ENCODE measurements at regions not wholly inside any gene's neighbourhood (a gene's known extent, or its start where the extent isn't known, plus 50 kb on each side); places are given as distances from the start of the nearest gene placed in this dataset.

GRCh38 chr5:91848453-91848852, 465.3 kb upstream of the ARRDC3 start:
- no peak overlapping the region for H4K8ac ChIP-seq (ENCODE audit: low read length)
- H3K27ac ChIP-seq (ENCODE audit: low read length, poor library complexity, severe bottlenecking) = peak overlapping the region; percentile 39
- H2AFZ ChIP-seq (ENCODE audit: low read depth, low read length) = no peak overlapping the region
- H3K4me2 ChIP-seq (ENCODE audit: low read length, poor library complexity, severe bottlenecking) = no peak overlapping the region
- no peak overlapping the region for H3K14ac ChIP-seq (ENCODE audit: low read length in 2 of 2)
- H3K36me3 ChIP-seq (ENCODE audit: control insufficient read depth in 1 of 2, insufficient read depth in 2 of 2, low read depth in 1 of 2, low read length in 2 of 2) = no peaks in the 10 kb centered on the region
- no peak overlapping the region for H3K9ac ChIP-seq (ENCODE audit: low read length)
- H3K23ac ChIP-seq (ENCODE audit: low read length in 2 of 2) = no peak overlapping the region
- H3K4ac ChIP-seq (ENCODE audit: low read depth in 1 of 2, low read length in 2 of 2) = no peak overlapping the region
- no peaks in the 10 kb centered on the region for H3K27me3 ChIP-seq (ENCODE audit: control insufficient read depth in 1 of 2, insufficient read depth in 1 of 2, low read length in 2 of 2)
- H2BK15ac ChIP-seq (ENCODE audit: low read depth, poor library complexity, severe bottlenecking) = no peak overlapping the region
- H4K91ac ChIP-seq (ENCODE audit: low read length) = no peak overlapping the region
- no peaks in the 10 kb centered on the region for H3K9me3 ChIP-seq (ENCODE audit: control insufficient read depth, low read length)
- H2BK120ac ChIP-seq (ENCODE audit: low read depth, low read length) = no peak overlapping the region
- no peak overlapping the region for H2BK5ac ChIP-seq (ENCODE audit: low read depth, low read length, poor library complexity, severe bottlenecking)
- peaks cover 1% of the 10 kb centered on the region for H3K4me1 ChIP-seq (ENCODE audit: control insufficient read depth, insufficient read depth, low read depth, low read length)
- H2BK12ac ChIP-seq (ENCODE audit: low read length in 2 of 2) = no peak overlapping the region
- H2AK5ac ChIP-seq (ENCODE audit: low read length, severe bottlenecking) = no peak overlapping the region
- H3K79me1 ChIP-seq (replicated peaks; ENCODE audit: low read length, poor library complexity, severe bottlenecking) = no peaks in the 10 kb centered on the region
- H3K18ac ChIP-seq (ENCODE audit: low read depth in 1 of 2, low read length in 2 of 2) = no peak overlapping the region
- no peak overlapping the region for H3K4me3 ChIP-seq (ENCODE audit: insufficient read depth in 1 of 2, low read depth in 1 of 2, low read length in 2 of 2)
- DNase-seq = peak; percentile 95
- WGBS = 6% methylated on average over 3 of the region's 3 CpGs

GRCh38 chr5:91841423-91841822, 458.3 kb upstream of the ARRDC3 start:
- Histone ChIP-seq H3K36me3 (ENCODE audit: control insufficient read depth in 1 of 2, insufficient read depth in 2 of 2, low read depth in 1 of 2, low read length in 2 of 2) (no peaks in the 10 kb centered on the region), H3K4ac (ENCODE audit: low read depth in 1 of 2, low read length in 2 of 2) (no peak overlapping the region), H3K4me2 (ENCODE audit: low read length, poor library complexity, severe bottlenecking) (no peak overlapping the region), H3K14ac (ENCODE audit: low read length in 2 of 2) (no peak overlapping the region), H2AK5ac (ENCODE audit: low read length, severe bottlenecking) (no peak overlapping the region), H3K9ac (ENCODE audit: low read length) (no peak overlapping the region), H2BK15ac (ENCODE audit: low read depth, poor library complexity, severe bottlenecking) (no peak overlapping the region), H2BK120ac (ENCODE audit: low read depth, low read length) (no peak overlapping the region), H4K8ac (ENCODE audit: low read length) (no peak overlapping the region), H2BK5ac (ENCODE audit: low read depth, low read length, poor library complexity, severe bottlenecking) (no peak overlapping the region), H3K27ac (ENCODE audit: low read length, poor library complexity, severe bottlenecking) (no peak overlapping the region), H3K79me1 (replicated peaks; ENCODE audit: low read length, poor library complexity, severe bottlenecking) (no peaks in the 10 kb centered on the region), H3K4me3 (ENCODE audit: insufficient read depth in 1 of 2, low read depth in 1 of 2, low read length in 2 of 2) (no peak overlapping the region), H2AFZ (ENCODE audit: low read depth, low read length) (no peak overlapping the region), H3K23ac (ENCODE audit: low read length in 2 of 2) (no peak overlapping the region), H2BK12ac (ENCODE audit: low read length in 2 of 2) (no peak overlapping the region), H4K91ac (ENCODE audit: low read length) (no peak overlapping the region), H3K9me3 (ENCODE audit: control insufficient read depth, low read length) (no peaks in the 10 kb centered on the region), H3K18ac (ENCODE audit: low read depth in 1 of 2, low read length in 2 of 2) (no peak overlapping the region), H3K27me3 (ENCODE audit: control insufficient read depth in 1 of 2, insufficient read depth in 1 of 2, low read length in 2 of 2) (no peaks in the 10 kb centered on the region), H3K4me1 (ENCODE audit: control insufficient read depth, insufficient read depth, low read depth, low read length) (no peaks in the 10 kb centered on the region)
- no peak for DNase-seq

DNA sequence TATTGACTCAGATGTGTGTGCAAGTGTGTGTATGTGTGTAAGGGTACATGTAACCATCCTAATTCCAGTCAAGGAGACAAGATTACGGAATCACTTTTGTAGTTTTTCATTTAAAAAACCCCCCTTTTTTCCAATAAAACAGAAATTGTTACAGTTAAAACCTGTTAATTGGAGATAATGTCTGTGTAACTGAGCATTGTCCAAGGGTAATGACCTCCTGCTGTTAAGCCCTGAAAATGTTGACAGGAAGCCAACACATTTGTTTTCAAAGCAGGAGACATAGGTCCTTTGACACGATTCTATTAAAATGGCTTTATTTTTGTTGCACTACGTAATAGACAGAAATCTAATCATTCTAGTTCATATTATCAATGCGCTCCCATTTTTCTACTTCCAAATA, 457.3 kb upstream of the ARRDC3 start:
- no peak overlapping the region for H3K18ac ChIP-seq (ENCODE audit: low read depth in 1 of 2, low read length in 2 of 2)
- 97% methylated on average over 3 of the region's 4 CpGs for WGBS
- no peak overlapping the region for H2BK15ac ChIP-seq (ENCODE audit: low read depth, poor library complexity, severe bottlenecking)
- H3K9me3 ChIP-seq (ENCODE audit: control insufficient read depth, low read length) = no peaks in the 10 kb centered on the region
- H2BK120ac ChIP-seq (ENCODE audit: low read depth, low read length) = no peak overlapping the region
- H4K8ac ChIP-seq (ENCODE audit: low read length) = no peak overlapping the region
- H2BK5ac ChIP-seq (ENCODE audit: low read depth, low read length, poor library complexity, severe bottlenecking) = no peak overlapping the region
- H3K4me2 ChIP-seq (ENCODE audit: low read length, poor library complexity, severe bottlenecking) = no peak overlapping the region
- no peak for DNase-seq
- H3K79me1 ChIP-seq (replicated peaks; ENCODE audit: low read length, poor library complexity, severe bottlenecking) = no peaks in the 10 kb centered on the region
- no peak overlapping the region for H4K91ac ChIP-seq (ENCODE audit: low read length)
- no peaks in the 10 kb centered on the region for H3K4me1 ChIP-seq (ENCODE audit: control insufficient read depth, insufficient read depth, low read depth, low read length)
- no peak overlapping the region for H3K27ac ChIP-seq (ENCODE audit: low read length, poor library complexity, severe bottlenecking)
- no peak overlapping the region for H3K23ac ChIP-seq (ENCODE audit: low read length in 2 of 2)
- H3K4ac ChIP-seq (ENCODE audit: low read depth in 1 of 2, low read length in 2 of 2) = no peak overlapping the region
- no peaks in the 10 kb centered on the region for H3K27me3 ChIP-seq (ENCODE audit: control insufficient read depth in 1 of 2, insufficient read depth in 1 of 2, low read length in 2 of 2)
- no peak overlapping the region for H3K4me3 ChIP-seq (ENCODE audit: insufficient read depth in 1 of 2, low read depth in 1 of 2, low read length in 2 of 2)
- H3K36me3 ChIP-seq (ENCODE audit: control insufficient read depth in 1 of 2, insufficient read depth in 2 of 2, low read depth in 1 of 2, low read length in 2 of 2) = no peaks in the 10 kb centered on the region
- H2AFZ ChIP-seq (ENCODE audit: low read depth, low read length) = no peak overlapping the region
- H2AK5ac ChIP-seq (ENCODE audit: low read length, severe bottlenecking) = no peak overlapping the region
- no peak overlapping the region for H3K14ac ChIP-seq (ENCODE audit: low read length in 2 of 2)
- H2BK12ac ChIP-seq (ENCODE audit: low read length in 2 of 2) = no peak overlapping the region
- H3K9ac ChIP-seq (ENCODE audit: low read length) = no peak overlapping the region

- DNase-seq = no peak
- no peaks in the 10 kb centered on the region for H3K9me3 ChIP-seq (ENCODE audit: control insufficient read depth, low read length)
- no peak overlapping the region for H2BK12ac ChIP-seq (ENCODE audit: low read length in 2 of 2)
- H3K79me1 ChIP-seq (replicated peaks; ENCODE audit: low read length, poor library complexity, severe bottlenecking) = no peaks in the 10 kb centered on the region
- H3K14ac ChIP-seq (ENCODE audit: low read length in 2 of 2) = no peak overlapping the region
- no peak overlapping the region for H2AK5ac ChIP-seq (ENCODE audit: low read length, severe bottlenecking)
- H3K4me3 ChIP-seq (ENCODE audit: insufficient read depth in 1 of 2, low read depth in 1 of 2, low read length in 2 of 2) = no peak overlapping the region
- no peak overlapping the region for H4K8ac ChIP-seq (ENCODE audit: low read length)
- no peaks in the 10 kb centered on the region for H3K4me1 ChIP-seq (ENCODE audit: control insufficient read depth, insufficient read depth, low read depth, low read length)
- no peak overlapping the region for H4K91ac ChIP-seq (ENCODE audit: low read length)
- no peak overlapping the region for H3K27ac ChIP-seq (ENCODE audit: low read length, poor library complexity, severe bottlenecking)
- H2BK15ac ChIP-seq (ENCODE audit: low read depth, poor library complexity, severe bottlenecking) = no peak overlapping the region
- H3K4me2 ChIP-seq (ENCODE audit: low read length, poor library complexity, severe bottlenecking) = no peak overlapping the region
- H2AFZ ChIP-seq (ENCODE audit: low read depth, low read length) = no peak overlapping the region
- H3K36me3 ChIP-seq (ENCODE audit: control insufficient read depth in 1 of 2, insufficient read depth in 2 of 2, low read depth in 1 of 2, low read length in 2 of 2) = no peaks in the 10 kb centered on the region
- no peak overlapping the region for H2BK120ac ChIP-seq (ENCODE audit: low read depth, low read length)
- H3K9ac ChIP-seq (ENCODE audit: low read length) = no peak overlapping the region
- WGBS = 100% methylated on average over 2 of the region's 4 CpGs
- H3K23ac ChIP-seq (ENCODE audit: low read length in 2 of 2) = no peak overlapping the region
- H3K4ac ChIP-seq (ENCODE audit: low read depth in 1 of 2, low read length in 2 of 2) = no peak overlapping the region
- H3K18ac ChIP-seq (ENCODE audit: low read depth in 1 of 2, low read length in 2 of 2) = no peak overlapping the region
- no peak overlapping the region for H2BK5ac ChIP-seq (ENCODE audit: low read depth, low read length, poor library complexity, severe bottlenecking)
- H3K27me3 ChIP-seq (ENCODE audit: control insufficient read depth in 1 of 2, insufficient read depth in 1 of 2, low read length in 2 of 2) = no peaks in the 10 kb centered on the region
These were observed 456.6 kb upstream of the ARRDC3 start for GRCh38 chr5:91839721-91840120.
